K562 (cell line): ENCODE measurements at regions not wholly inside any gene's neighbourhood (a gene's known extent, or its start where the extent isn't known, plus 50 kb on each side); places are given as distances from the start of the nearest gene placed in this dataset.

ENCODE experiments used
- CEBPG ChIP-seq, 3 experiments: fragments of 200-800 bp in 1 of 3; sonication (Bioruptor generic) in 1 of 3; sonication (generic) in 1 of 3; formaldehyde crosslinking in 1 of 3; IDR thresholded peaks in 2 of 3; conservative IDR thresholded peaks in 1 of 3; 2 replicates each; pipeline versions ENCODE4 v1.6.1 to v1.8.0; 2016 to 2022; ENCODE audit warnings: missing compliant biosample characterization in 2 of 3, missing genetic modification characterization in 2 of 3, mild to moderate bottlenecking in 1 of 3, missing genetic modification reagents in 1 of 3
- E2F8 ChIP-seq: fragments of 450-650 bp; IDR thresholded peaks from 2 replicates; pipeline ENCODE4 v1.7.1; 2018; ENCODE audit warnings: mild to moderate bottlenecking, low read depth; ENCODE audit not compliant: partially characterized antibody
- FOXA3 ChIP-seq, 2 experiments: fragments of 450-650 bp in 1 of 2; sonication (generic) in 1 of 2; formaldehyde crosslinking; IDR thresholded peaks in 1 of 2; conservative IDR thresholded peaks in 1 of 2; 2 replicates each; pipeline versions ENCODE4 v1.4.0 to v1.8.0; 2020 to 2022; ENCODE audit warnings: mild to moderate bottlenecking in 2 of 2, missing genetic modification reagents in 1 of 2
- HDGF ChIP-seq: fragments of 450-650 bp; IDR thresholded peaks from 2 replicates; pipeline ENCODE4 v1.6.1; 2016
- MTA1 ChIP-seq: fragments of 450-650 bp; IDR thresholded peaks from 2 replicates; pipeline ENCODE4 v1.6.1; 2017; ENCODE audit warnings: borderline replicate concordance
- TEAD2 ChIP-seq: fragments of 450-650 bp; IDR thresholded peaks from 2 replicates; pipeline ENCODE4 v1.6.1; 2016; ENCODE audit warnings: missing genetic modification characterization, control low read depth, missing compliant biosample characterization

GRCh38 chr14:81903477-81903876 is 369.8 kb upstream of the SEL1L start:
- TF ChIP-seq FOXA3 (CRISPR knock-in tag; conservative IDR thresholded peaks at IDR 0.05 in 1 of 2, IDR thresholded peaks at IDR 0.05 in 1 of 2) (no peak), CEBPG (CRISPR knock-in tag; IDR thresholded peaks at IDR 0.05) (no peak), CEBPG (tag; conservative IDR thresholded peaks at IDR 0.05 in 1 of 2, IDR thresholded peaks at IDR 0.05 in 1 of 2) (no peak), HDGF (no peak), MTA1 (no peak), E2F8 (no peak), TEAD2 (tag) (no peak)
